HCT116 (cell line): ENCODE measurements at regions not wholly inside any gene's neighbourhood (a gene's known extent, or its start where the extent isn't known, plus 50 kb on each side); places are given as distances from the start of the nearest gene placed in this dataset.

Experiments
- ATAC-seq: fragments of 200-7000 bp; cut with Tn5 transposase; 2 replicates; pipeline ENCODE4 v1.9.1; 2020; ENCODE audit warnings: mild to moderate bottlenecking, moderate library complexity
- BruUV-seq: library from RNA; stranded (reverse); fragments of 400-500 nt; replicated peaks from 2 replicates; lab custom pipeline; 2021; lab: Mats Ljungman, UMichigan
- CTCF ChIA-PET: fragments of 300-600 bp; sonication (Branson Sonifier 250); formaldehyde crosslinking; loops from one replicate; lab custom pipeline; 2021; ENCODE audit warnings: antibody characterized with exemption; lab: Charles Lee
- POLR2A ChIA-PET: fragments of 300-600, 350-600 bp; sonication (Branson Sonifier 250); formaldehyde crosslinking; loops from one replicate; lab custom pipeline; 2021; ENCODE audit warnings: antibody characterized with exemption; lab: Charles Lee
- RAD21 ChIA-PET, 2 experiments: fragments of 300-600 bp; sonication (Branson Sonifier 250); formaldehyde crosslinking; loops; one replicate each; lab custom pipeline; 2023; ENCODE audit warnings: low total read pairs in 2 of 2; ENCODE audit not compliant: uncharacterized antibody in 2 of 2, unreplicated experiment in 2 of 2, low non-redundant PET in 1 of 2; lab: Charles Lee
- DNase-seq: peaks from one replicate; pipeline ENCODE4 v3.0.0-alpha.2; 2010; ENCODE audit warnings: low read depth, low spot score
- H2AFZ ChIP-seq: fragments of 200-600 bp; shearing (Covaris generic), sonication (generic); 2 replicates; pipeline ENCODE4 v1.6.1; 2017; ENCODE audit warnings: low read depth, mixed run types, mixed read lengths, antibody characterized with exemption, low read length; ENCODE audit not compliant: poor library complexity, severe bottlenecking
- H3K27ac ChIP-seq: 2 replicates; pipeline ENCODE4 v1.5.1; 2012; ENCODE audit warnings: low read depth, low read length
- H3K27me3 ChIP-seq: fragments of 200-600 bp; sonication (generic); 2 replicates; pipeline ENCODE4 v1.6.1; 2016; ENCODE audit warnings: mixed run types, low read length, mixed read lengths; ENCODE audit not compliant: insufficient read depth
- H3K36me3 ChIP-seq, 2 experiments: fragments of 200-500 bp in 1 of 2; fragments of 200-600 bp in 1 of 2; sonication (Bioruptor generic) in 1 of 2; sonication (generic) in 1 of 2; 2 replicates each; pipeline versions ENCODE4 v1.5.1 to v1.6.1; 2014 to 2016; ENCODE audit warnings: low read length in 2 of 2, inconsistent platforms in 1 of 2, mixed read lengths in 1 of 2, mixed run types in 1 of 2; ENCODE audit not compliant: insufficient read depth in 2 of 2, control insufficient read depth in 1 of 2
- H3K4me1 ChIP-seq, 2 experiments: fragments of 200-600 bp in 1 of 2; sonication (generic) in 1 of 2; 2 replicates each; pipeline versions ENCODE4 v1.5.1 to v1.6.1; 2012 to 2017; ENCODE audit warnings: low read length in 2 of 2, inconsistent platforms in 1 of 2, mild to moderate bottlenecking in 1 of 2, mixed read lengths in 1 of 2, mixed run types in 1 of 2, moderate library complexity in 1 of 2; ENCODE audit not compliant: insufficient read depth in 2 of 2, control insufficient read depth in 1 of 2
- H3K4me2 ChIP-seq: fragments of 200-600 bp; sonication (generic); 2 replicates; pipeline ENCODE4 v1.6.1; 2017; ENCODE audit warnings: mixed run types, low read length, mixed read lengths
- H3K4me3 ChIP-seq, 2 experiments: fragments of 200-600 bp in 1 of 2; sonication (generic) in 1 of 2; replicated peaks in 1 of 2; 2 replicates each; pipeline ENCODE4 v1.5.1; 2011 to 2016; ENCODE audit warnings: low read length in 2 of 2, control low read depth in 1 of 2, low read depth in 1 of 2, mild to moderate bottlenecking in 1 of 2, mixed read lengths in 1 of 2, mixed run types in 1 of 2
- H3K79me2 ChIP-seq: fragments of 200-600 bp; sonication (generic); 2 replicates; pipeline ENCODE4 v1.6.1; 2017; ENCODE audit warnings: mild to moderate bottlenecking, mixed run types, low read length, moderate library complexity, mixed read lengths; ENCODE audit not compliant: insufficient read depth
- H3K9ac ChIP-seq: fragments of 200-600 bp; sonication (generic); 2 replicates; pipeline ENCODE4 v1.6.1; 2016; ENCODE audit warnings: low read length, mixed read lengths
- H3K9me2 ChIP-seq: fragments of 200-600 bp; sonication (generic), shearing (Covaris generic); 2 replicates; pipeline ENCODE4 v1.6.1; 2017; ENCODE audit warnings: mixed run types, mild to moderate bottlenecking, moderate library complexity; ENCODE audit not compliant: insufficient read depth
- H3K9me3 ChIP-seq, 2 experiments: fragments of 200-500 bp in 1 of 2; fragments of 200-600 bp in 1 of 2; sonication (Bioruptor generic) in 1 of 2; sonication (generic) in 1 of 2; 2 replicates each; pipeline ENCODE4 v1.6.1; 2014 to 2017; ENCODE audit warnings: low read length in 2 of 2, mixed read lengths in 2 of 2, inconsistent platforms in 1 of 2, low read depth in 1 of 2, mild to moderate bottlenecking in 1 of 2, mixed run types in 1 of 2, moderate library complexity in 1 of 2; ENCODE audit not compliant: control insufficient read depth in 1 of 2, insufficient read depth in 1 of 2
- H4K20me1 ChIP-seq: fragments of 200-600 bp; sonication (generic), shearing (Covaris generic); 2 replicates; pipeline ENCODE4 v1.6.1; 2017; ENCODE audit warnings: mixed run types, mild to moderate bottlenecking, moderate library complexity; ENCODE audit not compliant: insufficient read depth
- CBX3 ChIP-seq: IDR thresholded peaks from 2 replicates; pipeline ENCODE4 v1.6.1; 2012; ENCODE audit warnings: low read depth
- ELF1 ChIP-seq: IDR thresholded peaks from 2 replicates; pipeline ENCODE4 v1.6.1; 2012; ENCODE audit warnings: low read depth, borderline replicate concordance
- JUND ChIP-seq: IDR thresholded peaks from 2 replicates; pipeline ENCODE4 v1.6.1; 2012
- POLR2AphosphoS5 ChIP-seq: IDR thresholded peaks from 2 replicates; pipeline ENCODE4 v1.6.1; 2011; ENCODE audit warnings: mild to moderate bottlenecking, low read depth, low read length, moderate library complexity
- SIN3A ChIP-seq: IDR thresholded peaks from 2 replicates; pipeline ENCODE4 v1.6.1; 2012; ENCODE audit warnings: low read depth
- SP1 ChIP-seq: IDR thresholded peaks from 2 replicates; pipeline ENCODE4 v1.6.1; 2012; ENCODE audit warnings: low read depth
- YY1 ChIP-seq: IDR thresholded peaks from 2 replicates; pipeline ENCODE4 v1.6.1; 2011; ENCODE audit warnings: low read length, low read depth, moderate library complexity, mild to moderate bottlenecking; ENCODE audit not compliant: insufficient replicate concordance; ENCODE audit errors: extremely low read depth
- intact Hi-C: fragments of 100-400 bp; cut with micrococcal nuclease; formaldehyde crosslinking; loops from 2 replicates; pipeline ENCODE4 v1.10.0; 2022
- TF ChIP-seq, protein P1 (sequence below): IDR thresholded peaks from 2 replicates; pipeline ENCODE4 v1.6.1; 2012; ENCODE audit warnings: low read depth
- TF ChIP-seq, protein P2 (sequence below): IDR thresholded peaks from 2 replicates; pipeline ENCODE4 v1.6.1; 2012
- TF ChIP-seq, protein P3 (sequence below), 3 experiments: fragments of 200-600 bp in 1 of 3; sonication (generic) in 1 of 3; IDR thresholded peaks in 2 of 3; conservative IDR thresholded peaks in 1 of 3; 2 replicates each; pipeline ENCODE4 v1.5.1; 2012 to 2017; ENCODE audit warnings: low read depth in 2 of 3, low read length in 2 of 3, antibody characterized with exemption in 1 of 3, borderline replicate concordance in 1 of 3, control low read depth in 1 of 3, mild to moderate bottlenecking in 1 of 3, mixed read lengths in 1 of 3, mixed run types in 1 of 3, moderate library complexity in 1 of 3; ENCODE audit not compliant: insufficient read depth in 1 of 3

DNA sequence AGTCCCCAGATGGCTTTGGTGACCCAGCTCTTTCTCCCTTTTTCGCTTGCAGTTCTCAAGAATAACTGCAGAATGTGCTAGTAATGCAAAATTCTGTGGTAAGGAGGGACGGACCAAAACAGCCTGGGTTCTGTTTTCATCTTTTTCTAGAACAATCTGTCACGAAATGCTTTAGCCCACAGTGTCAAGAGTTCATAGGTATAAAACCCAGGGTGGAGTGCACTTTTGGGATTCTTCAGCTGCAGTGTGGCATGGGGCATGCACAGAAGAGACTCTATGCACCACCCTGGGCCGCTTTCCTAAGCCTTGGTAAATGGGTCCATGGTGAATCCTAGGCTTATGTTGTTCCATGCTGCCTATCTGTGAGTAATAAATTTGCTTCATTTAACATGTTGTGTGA, 1072.7 kb upstream of the GBE1 start:
- RAD21 ChIA-PET: no interaction called here

More for the DNA sequence above, 1072.7 kb upstream of the GBE1 start:
- CTCF ChIA-PET: no interaction called here
- no peaks in the 10 kb centered on the region; the same call in 1 of the 2 replicates for H4K20me1 ChIP-seq
- no peak overlapping the region for H3K9ac ChIP-seq
- no peak overlapping the region for H3K4me3 ChIP-seq
- no peaks in the 10 kb centered on the region for H3K9me2 ChIP-seq
- ATAC-seq: no peak
- no peak overlapping the region for H3K27ac ChIP-seq
- no TSS peak for BruUV-seq
- no peaks in the 10 kb centered on the region for H3K79me2 ChIP-seq
- no peaks in the 10 kb centered on the region for H3K4me1 ChIP-seq
- H3K9me3 ChIP-seq: peaks cover 8% of the 10 kb centered on the region in 2 experiments; a peak in 2 of 4 replicates
- H2AFZ ChIP-seq: no peak overlapping the region
- H3K4me2 ChIP-seq: no peak overlapping the region
- DNase-seq: no peak
- intact Hi-C loops: no loop called here
- TF ChIP-seq, protein P1, sequence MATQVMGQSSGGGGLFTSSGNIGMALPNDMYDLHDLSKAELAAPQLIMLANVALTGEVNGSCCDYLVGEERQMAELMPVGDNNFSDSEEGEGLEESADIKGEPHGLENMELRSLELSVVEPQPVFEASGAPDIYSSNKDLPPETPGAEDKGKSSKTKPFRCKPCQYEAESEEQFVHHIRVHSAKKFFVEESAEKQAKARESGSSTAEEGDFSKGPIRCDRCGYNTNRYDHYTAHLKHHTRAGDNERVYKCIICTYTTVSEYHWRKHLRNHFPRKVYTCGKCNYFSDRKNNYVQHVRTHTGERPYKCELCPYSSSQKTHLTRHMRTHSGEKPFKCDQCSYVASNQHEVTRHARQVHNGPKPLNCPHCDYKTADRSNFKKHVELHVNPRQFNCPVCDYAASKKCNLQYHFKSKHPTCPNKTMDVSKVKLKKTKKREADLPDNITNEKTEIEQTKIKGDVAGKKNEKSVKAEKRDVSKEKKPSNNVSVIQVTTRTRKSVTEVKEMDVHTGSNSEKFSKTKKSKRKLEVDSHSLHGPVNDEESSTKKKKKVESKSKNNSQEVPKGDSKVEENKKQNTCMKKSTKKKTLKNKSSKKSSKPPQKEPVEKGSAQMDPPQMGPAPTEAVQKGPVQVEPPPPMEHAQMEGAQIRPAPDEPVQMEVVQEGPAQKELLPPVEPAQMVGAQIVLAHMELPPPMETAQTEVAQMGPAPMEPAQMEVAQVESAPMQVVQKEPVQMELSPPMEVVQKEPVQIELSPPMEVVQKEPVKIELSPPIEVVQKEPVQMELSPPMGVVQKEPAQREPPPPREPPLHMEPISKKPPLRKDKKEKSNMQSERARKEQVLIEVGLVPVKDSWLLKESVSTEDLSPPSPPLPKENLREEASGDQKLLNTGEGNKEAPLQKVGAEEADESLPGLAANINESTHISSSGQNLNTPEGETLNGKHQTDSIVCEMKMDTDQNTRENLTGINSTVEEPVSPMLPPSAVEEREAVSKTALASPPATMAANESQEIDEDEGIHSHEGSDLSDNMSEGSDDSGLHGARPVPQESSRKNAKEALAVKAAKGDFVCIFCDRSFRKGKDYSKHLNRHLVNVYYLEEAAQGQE: no peak
- TF ChIP-seq JUND: no peak
- no peak for TF ChIP-seq POLR2AphosphoS5
- no peak for TF ChIP-seq YY1
- TF ChIP-seq, protein P2, sequence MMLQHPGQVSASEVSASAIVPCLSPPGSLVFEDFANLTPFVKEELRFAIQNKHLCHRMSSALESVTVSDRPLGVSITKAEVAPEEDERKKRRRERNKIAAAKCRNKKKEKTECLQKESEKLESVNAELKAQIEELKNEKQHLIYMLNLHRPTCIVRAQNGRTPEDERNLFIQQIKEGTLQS: no peak
- TF ChIP-seq CBX3: no peak
- TF ChIP-seq SP1: no peak
- no peak for TF ChIP-seq ELF1
- no peak for TF ChIP-seq SIN3A
- TF ChIP-seq, protein P3, sequence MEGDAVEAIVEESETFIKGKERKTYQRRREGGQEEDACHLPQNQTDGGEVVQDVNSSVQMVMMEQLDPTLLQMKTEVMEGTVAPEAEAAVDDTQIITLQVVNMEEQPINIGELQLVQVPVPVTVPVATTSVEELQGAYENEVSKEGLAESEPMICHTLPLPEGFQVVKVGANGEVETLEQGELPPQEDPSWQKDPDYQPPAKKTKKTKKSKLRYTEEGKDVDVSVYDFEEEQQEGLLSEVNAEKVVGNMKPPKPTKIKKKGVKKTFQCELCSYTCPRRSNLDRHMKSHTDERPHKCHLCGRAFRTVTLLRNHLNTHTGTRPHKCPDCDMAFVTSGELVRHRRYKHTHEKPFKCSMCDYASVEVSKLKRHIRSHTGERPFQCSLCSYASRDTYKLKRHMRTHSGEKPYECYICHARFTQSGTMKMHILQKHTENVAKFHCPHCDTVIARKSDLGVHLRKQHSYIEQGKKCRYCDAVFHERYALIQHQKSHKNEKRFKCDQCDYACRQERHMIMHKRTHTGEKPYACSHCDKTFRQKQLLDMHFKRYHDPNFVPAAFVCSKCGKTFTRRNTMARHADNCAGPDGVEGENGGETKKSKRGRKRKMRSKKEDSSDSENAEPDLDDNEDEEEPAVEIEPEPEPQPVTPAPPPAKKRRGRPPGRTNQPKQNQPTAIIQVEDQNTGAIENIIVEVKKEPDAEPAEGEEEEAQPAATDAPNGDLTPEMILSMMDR (IDR thresholded peaks at IDR 0.05 in 2 of 3, conservative IDR thresholded peaks at IDR 0.05 in 1 of 3; ENCODE audit: borderline replicate concordance in 1 of 3, insufficient read depth in 1 of 3, low read depth in 2 of 3, low read length in 2 of 3): no peak
- no peaks in the 10 kb centered on the region for H3K36me3 ChIP-seq
- POLR2A ChIA-PET: no interaction called here
- no peaks in the 10 kb centered on the region for H3K27me3 ChIP-seq
